GM21723 (cell line): ENCODE measurements at regions not wholly inside any gene's neighbourhood (a gene's known extent, or its start where the extent isn't known, plus 50 kb on each side); places are given as distances from the start of the nearest gene placed in this dataset.
"Not testable (repeated sequence)": the region's sequence is repeated elsewhere in the genome, so short reads cannot be mapped to it uniquely, and the experiment has no call there.

Experiments
- ATAC-seq: cut with Tn5 transposase; IDR thresholded peaks from one replicate; pipeline ENCODE4 v1.9.1; 2021; ENCODE audit warnings: mild to moderate bottlenecking, moderate library complexity; ENCODE audit not compliant: unreplicated experiment

GRCh38 chr3:150135287-150135721, 164.6 kb upstream of the PFN2 start:
- ATAC-seq, result no peak

GRCh38 chr3:150133293-150133692, 162.6 kb upstream of the PFN2 start:
- ATAC-seq, result no peak

- no peak for ATAC-seq
Measured at GRCh38 chr3:150132101-150132749, 161.5 kb upstream of the PFN2 start.

DNA sequence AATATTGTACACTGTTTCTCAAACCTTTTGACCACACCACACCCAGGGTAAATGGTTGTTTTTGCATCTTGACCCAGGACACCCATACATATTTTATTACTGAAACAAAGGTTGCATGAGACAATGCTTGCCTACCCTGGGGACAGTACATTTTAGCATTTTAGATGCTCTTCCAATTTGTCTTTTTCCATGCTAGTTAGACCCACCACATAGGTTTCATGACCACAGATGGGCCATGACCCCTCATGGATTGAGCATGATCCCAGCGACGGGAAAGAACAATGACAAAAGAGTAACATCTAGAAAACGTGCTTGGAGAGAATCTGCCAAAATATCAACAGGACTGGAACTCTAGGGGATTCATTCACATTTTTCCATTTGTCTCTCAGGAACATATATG, 161.0 kb upstream of the PFN2 start:
- no peak for ATAC-seq

- no peak for ATAC-seq
Measured at GRCh38 chr3:150130404-150131100, 159.9 kb upstream of the PFN2 start.

DNA sequence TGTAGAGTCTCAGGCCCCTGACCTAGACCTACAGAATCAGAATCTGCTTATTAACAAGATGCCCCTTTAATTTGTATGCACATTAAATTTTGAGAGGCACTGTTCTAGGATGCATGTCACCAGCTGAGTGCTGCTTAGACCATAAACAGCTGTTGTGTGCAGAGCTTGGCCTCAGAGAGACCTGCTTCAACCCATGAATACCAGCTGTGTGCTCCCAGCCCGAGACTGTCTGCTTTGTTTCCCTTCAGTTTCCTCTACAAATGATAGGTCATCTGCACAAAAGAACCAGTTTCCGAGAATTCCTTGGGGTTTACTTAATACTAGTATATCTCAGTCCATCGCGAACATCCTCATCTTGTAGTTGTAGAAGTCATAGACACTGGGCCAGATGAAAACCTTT, 158.5 kb upstream of the PFN2 start:
- no peak for ATAC-seq

DNA sequence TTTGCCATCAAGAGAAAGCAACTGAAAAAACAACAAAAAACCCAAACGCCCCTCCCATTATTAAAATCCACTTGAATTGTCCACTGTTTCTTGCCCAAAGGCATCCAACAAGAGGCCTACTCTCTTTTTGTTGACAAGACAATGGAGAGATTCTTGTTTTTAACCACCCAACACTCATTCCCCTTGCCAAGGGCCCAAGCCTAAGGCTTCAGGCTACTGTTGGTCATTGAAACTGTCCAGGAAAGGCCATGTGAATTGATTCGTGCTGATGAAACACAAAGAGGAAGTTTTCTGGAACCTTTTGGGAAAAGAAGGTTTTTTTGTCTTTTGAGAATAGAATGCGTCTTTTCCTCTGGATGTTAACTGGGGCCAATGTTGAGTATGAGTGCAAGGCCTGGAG, 157.4 kb upstream of the PFN2 start:
- no peak for ATAC-seq

DNA sequence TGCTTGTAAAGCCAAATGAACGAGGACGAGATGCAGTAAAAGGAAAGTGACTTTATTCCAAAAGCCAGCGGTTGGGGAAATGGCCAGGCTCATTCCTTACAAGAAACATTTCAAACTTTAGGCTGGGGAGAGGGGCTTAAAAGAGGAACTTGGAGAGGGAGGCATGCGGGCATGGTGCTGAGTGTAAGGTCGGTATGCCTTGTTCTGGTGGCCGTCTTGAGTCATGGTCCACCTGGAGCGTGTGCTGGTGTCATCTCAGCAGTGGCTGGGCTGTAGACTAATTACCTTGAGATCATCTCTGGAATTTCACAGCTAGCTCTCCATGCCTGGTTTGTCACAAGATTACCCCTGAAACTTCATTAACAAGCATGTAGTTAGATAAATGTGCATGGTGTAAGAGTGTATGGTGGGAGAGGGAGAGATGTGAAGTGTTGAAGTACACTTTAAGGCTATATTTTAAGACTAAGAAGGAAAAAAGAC, 156.4 kb upstream of the PFN2 start:
- no peak for ATAC-seq

GRCh38 chr3:150124142-150124541, 153.4 kb upstream of the PFN2 start:
- ATAC-seq, result no peak

- ATAC-seq, result not testable (repeated sequence)
Measured at GRCh38 chr3:150123249-150123648, 152.6 kb upstream of the PFN2 start.

DNA sequence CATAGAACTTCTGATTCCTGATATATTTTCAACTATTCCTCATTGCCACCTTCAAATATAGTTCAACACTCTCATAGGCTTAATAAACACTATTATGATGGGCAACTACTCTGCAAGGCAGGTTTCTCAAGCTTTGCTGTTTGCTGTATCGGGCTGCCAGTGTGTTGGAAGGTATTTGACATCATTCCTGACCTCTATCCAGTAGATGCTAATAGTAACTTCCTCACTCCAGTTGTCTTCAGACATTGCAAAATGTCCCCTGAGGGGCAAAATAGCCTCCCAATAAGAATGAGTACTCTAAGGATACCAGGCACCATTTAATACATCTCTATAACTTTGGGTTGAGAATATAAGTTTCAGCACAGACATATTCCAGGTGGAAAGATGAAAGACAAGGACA, 147.5 kb upstream of the PFN2 start:
- no peak for ATAC-seq

DNA sequence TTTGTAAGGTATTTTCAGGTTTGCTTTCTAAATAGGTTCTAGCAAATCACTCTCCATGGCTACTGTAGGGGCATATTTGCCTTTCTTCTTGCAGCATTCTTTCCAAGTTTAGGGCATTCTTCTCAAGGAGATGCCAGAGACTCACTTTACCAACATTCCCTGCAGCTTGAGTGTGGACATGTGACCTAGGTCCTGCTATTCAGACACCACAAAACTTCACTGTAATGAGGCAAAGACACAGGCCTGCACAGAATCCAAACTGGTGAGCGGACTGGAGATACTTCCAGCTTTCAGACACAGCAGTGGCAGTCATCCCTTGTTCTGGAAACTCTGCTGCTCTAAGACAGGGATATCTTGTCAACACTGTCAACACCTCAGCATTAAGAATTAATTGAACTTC, 146.4 kb upstream of the PFN2 start:
- no peak for ATAC-seq

DNA sequence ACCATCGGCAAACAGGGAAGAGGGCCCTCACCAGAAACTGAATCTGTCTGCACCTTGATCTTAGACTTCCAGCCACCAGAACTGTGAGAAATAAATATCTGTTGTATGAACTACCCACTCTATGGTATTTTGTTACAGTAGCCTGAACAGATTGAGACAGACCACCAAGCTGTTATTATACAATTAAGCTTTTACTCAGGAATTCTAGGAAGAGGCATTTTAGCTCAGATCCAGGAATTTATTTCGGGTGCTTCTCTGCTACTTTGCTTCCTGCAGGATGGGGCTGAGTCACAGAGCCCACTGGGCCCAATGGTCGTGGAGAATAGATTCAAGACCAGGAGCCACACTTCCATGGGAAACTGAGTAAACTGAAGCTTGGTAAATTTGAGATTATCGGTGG, 145.5 kb upstream of the PFN2 start:
- no peak for ATAC-seq

DNA sequence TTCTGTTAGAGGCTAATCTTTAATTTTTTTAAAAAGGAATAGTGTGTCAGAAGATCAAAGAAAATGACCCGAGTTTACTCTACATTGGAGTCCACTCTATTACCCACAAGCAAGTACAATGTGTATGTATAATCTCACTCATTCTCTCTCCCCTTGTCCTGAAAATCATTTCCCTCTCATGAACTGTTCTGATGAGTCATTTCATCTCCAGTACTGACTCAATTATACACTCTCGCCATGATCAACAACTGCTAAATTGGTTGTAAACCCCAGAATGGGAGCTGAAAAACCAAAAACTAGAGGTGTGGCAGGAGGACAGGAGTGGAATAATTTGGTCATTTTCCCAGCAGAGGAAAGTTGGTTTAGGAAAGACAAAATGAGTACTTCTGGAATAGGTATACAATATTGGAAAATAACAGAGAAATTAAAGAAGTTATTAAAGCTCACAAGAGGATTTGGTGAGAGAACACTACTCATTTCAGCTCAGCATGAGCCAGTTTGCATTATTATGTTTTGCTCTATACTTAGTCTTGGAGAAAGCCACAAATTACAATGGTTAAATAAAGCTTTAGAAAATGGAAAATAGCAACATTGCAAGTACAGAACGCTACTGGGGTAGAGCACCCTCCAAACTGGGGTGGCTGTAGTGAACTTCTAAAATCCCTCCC, 144.3 kb upstream of the PFN2 start:
- ATAC-seq, result peak; percentile 91

- ATAC-seq, result no peak
Measured at GRCh38 chr3:150114273-150114672, 143.6 kb upstream of the PFN2 start.

GRCh38 chr3:150110097-150110496, 139.4 kb upstream of the PFN2 start:
- no peak for ATAC-seq

DNA sequence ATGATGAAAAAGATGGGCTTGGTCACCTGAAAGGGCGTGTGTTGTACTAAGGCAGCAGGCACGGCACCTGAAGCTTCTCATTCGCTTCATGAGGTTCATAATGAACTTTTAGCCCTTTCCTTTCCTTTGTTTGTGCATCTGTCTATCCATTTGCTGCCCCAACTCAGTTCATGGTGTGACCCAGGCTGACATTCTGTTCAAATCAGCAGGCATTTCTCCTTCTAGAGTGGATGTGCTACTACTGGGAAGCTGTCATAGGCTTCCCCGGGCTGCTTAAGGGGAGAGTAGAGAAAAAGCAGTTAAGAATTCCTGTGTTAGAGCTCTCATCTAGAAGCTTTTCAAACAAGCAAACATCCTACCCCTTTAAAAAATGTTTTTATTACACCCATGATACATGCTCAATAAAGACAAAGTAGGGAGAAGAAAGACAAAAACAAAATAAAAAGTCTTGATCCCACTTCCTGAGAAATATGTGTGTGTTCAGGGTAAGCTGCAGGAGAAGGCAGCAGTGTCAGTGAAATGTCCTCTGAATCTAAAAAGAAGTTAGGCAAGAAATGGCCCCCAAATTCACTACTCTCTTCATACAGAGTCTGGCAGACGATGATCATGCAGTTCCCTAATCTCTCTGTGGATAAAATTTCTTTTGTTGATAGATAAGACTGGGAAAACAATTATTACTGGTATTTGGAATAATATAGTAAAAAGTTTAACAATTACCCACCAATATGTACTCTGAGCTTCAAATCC, 136.9 kb upstream of the PFN2 start:
- ATAC-seq, result no peak

DNA sequence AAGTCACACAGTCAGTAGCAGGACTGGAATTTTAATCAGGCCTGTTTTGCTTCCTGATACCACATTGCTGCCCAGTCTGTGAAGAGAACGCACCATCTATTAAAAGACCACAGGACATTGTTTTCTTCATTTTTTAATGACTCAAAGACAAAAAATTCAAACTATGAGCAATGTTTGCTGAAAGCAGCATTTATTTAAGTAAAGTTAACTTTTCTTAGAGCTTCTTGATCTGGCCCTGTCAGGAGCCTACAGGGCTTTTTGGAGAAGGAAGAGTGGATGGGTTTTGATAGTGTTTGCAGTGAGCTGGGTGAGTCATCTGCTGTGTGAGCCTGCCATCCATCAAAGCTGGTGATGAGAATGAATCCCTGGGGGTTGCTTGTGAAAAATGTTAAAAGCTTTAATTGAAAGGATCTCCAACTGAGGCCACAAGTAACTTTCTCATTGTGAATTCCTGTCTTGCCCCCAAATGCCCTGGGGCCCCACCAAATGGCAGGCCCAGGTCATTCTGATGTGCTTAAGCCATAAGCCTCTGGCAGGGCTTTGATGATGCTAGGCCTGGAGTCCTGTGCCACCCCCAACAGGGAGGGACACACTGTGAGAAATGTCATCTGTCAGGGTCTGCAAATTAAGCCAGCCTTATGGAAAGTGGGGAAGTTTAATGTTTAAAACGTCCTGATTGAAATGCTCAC, 136.2 kb upstream of the PFN2 start:
- ATAC-seq, result no peak

DNA sequence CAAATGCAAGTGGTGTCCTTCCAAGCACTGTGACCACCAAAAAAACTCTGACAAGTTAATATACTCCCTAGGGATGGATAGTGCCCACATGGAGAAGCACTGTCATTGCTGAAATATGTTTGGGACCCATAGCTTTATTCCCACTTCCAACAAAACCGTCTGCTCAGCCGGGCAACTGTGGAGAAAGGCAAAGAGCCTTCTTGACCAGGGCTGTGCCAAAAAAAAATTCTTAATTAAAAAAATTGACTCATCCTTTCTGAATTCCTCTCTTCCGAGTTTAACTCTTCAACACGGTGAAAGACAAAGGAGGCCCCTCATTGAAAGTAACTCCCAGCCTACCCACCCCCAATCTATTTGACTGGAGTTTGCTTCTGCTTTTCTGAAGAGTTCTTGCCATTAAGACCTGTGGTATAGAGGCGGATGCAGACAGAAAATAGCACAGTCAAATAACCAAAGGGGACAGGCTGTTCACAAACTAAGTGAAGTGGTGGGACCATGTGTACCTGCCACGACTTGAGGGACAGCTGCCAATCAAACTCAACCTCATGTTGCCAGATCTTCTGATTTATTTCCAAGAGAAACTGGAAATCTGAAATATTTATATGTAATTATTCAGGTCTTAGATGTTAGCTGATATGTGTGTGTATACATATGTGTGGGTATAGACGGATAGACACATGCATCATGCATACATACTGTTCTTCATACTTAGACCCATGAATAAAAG, 135.4 kb upstream of the PFN2 start:
- no peak for ATAC-seq

GRCh38 chr3:150105025-150105424, 134.3 kb upstream of the PFN2 start:
- ATAC-seq, result no peak
